ENCODE measurements at regions not wholly inside any gene's neighbourhood (a gene's known extent, or its start where the extent isn't known, plus 50 kb on each side); places are given as distances from the start of the nearest gene placed in this dataset.
"Not testable (repeated sequence)": the region's sequence is repeated elsewhere in the genome, so short reads cannot be mapped to it uniquely, and the experiment has no call there.

- H3K27ac ChIP-seq (ENCODE audit: low read depth, low read length, severe bottlenecking) = no peak overlapping the region
- H3K4me1 ChIP-seq (ENCODE audit: control insufficient read depth, insufficient read depth, low read length, poor library complexity, severe bottlenecking) = no peaks in the 10 kb centered on the region
- no peak overlapping the region for H3K4me3 ChIP-seq (ENCODE audit: extremely low read depth, insufficient read depth, low read length, poor library complexity, severe bottlenecking)
- H3K36me3 ChIP-seq (ENCODE audit: control insufficient read depth, insufficient read depth, low read length) = no peaks in the 10 kb centered on the region
- no peaks in the 10 kb centered on the region for H3K9me3 ChIP-seq (ENCODE audit: control insufficient read depth, low read length)
Observed at GRCh38 chr9:82052081-82052480, 63.5 kb downstream of the SPATA31D1 start.

- Histone ChIP-seq H3K36me3 (ENCODE audit: control insufficient read depth, insufficient read depth, low read length) (no peaks in the 10 kb centered on the region), H3K4me3 (ENCODE audit: extremely low read depth, insufficient read depth, low read length, poor library complexity, severe bottlenecking) (no peak overlapping the region), H3K4me1 (ENCODE audit: control insufficient read depth, insufficient read depth, low read length, poor library complexity, severe bottlenecking) (no peaks in the 10 kb centered on the region), H3K27ac (ENCODE audit: low read depth, low read length, severe bottlenecking) (no peak overlapping the region), H3K9me3 (ENCODE audit: control insufficient read depth, low read length) (no peaks in the 10 kb centered on the region)
- 90 to 93% methylated on average over 16 to 17 of the region's 26 CpGs for WGBS, 2 experiments (ENCODE audit: insufficient coverage in 2 of 2)
Observed at GRCh38 chr9:82054264-82055015, 65.9 kb downstream of the SPATA31D1 start.

- H3K4me1 ChIP-seq (ENCODE audit: control insufficient read depth, insufficient read depth, low read length, poor library complexity, severe bottlenecking) = no peaks in the 10 kb centered on the region
- no peaks in the 10 kb centered on the region for H3K9me3 ChIP-seq (ENCODE audit: control insufficient read depth, low read length)
- 93 to 97% methylated on average over 5 of the region's 5 CpGs for WGBS, 2 experiments (ENCODE audit: insufficient coverage in 2 of 2)
- H3K27ac ChIP-seq (ENCODE audit: low read depth, low read length, severe bottlenecking) = no peak overlapping the region
- no peaks in the 10 kb centered on the region for H3K36me3 ChIP-seq (ENCODE audit: control insufficient read depth, insufficient read depth, low read length)
- no peak overlapping the region for H3K4me3 ChIP-seq (ENCODE audit: extremely low read depth, insufficient read depth, low read length, poor library complexity, severe bottlenecking)
Observed at GRCh38 chr9:82057805-82058204, 69.2 kb downstream of the SPATA31D1 start.

GRCh38 chr9:82061801-82062200 is 73.2 kb downstream of the SPATA31D1 start:
- not testable (repeated sequence) for H3K9me3 ChIP-seq (ENCODE audit: control insufficient read depth, low read length); H3K36me3 ChIP-seq (ENCODE audit: control insufficient read depth, insufficient read depth, low read length); H3K4me3 ChIP-seq (ENCODE audit: extremely low read depth, insufficient read depth, low read length, poor library complexity, severe bottlenecking); H3K27ac ChIP-seq (ENCODE audit: low read depth, low read length, severe bottlenecking); H3K4me1 ChIP-seq (ENCODE audit: control insufficient read depth, insufficient read depth, low read length, poor library complexity, severe bottlenecking)
- WGBS, 2 experiments (ENCODE audit: insufficient coverage in 2 of 2) = 77 to 100% methylated on average over 2 to 3 of the region's 7 CpGs

GRCh38 chr9:82062245-82062644 is 73.7 kb downstream of the SPATA31D1 start:
- Histone ChIP-seq H3K4me1 (ENCODE audit: control insufficient read depth, insufficient read depth, low read length, poor library complexity, severe bottlenecking) (no peaks in the 10 kb centered on the region), H3K4me3 (ENCODE audit: extremely low read depth, insufficient read depth, low read length, poor library complexity, severe bottlenecking) (no peak overlapping the region), H3K27ac (ENCODE audit: low read depth, low read length, severe bottlenecking) (no peak overlapping the region), H3K36me3 (ENCODE audit: control insufficient read depth, insufficient read depth, low read length) (no peaks in the 10 kb centered on the region), H3K9me3 (ENCODE audit: control insufficient read depth, low read length) (no peaks in the 10 kb centered on the region)
- WGBS, 2 experiments (ENCODE audit: insufficient coverage in 2 of 2) = 89 to 97% methylated on average over 3 to 9 of the region's 12 CpGs

GRCh38 chr9:82073551-82074543 is 85.3 kb downstream of the SPATA31D1 start:
- Histone ChIP-seq H3K4me3 (ENCODE audit: extremely low read depth, insufficient read depth, low read length, poor library complexity, severe bottlenecking) (no peak overlapping the region), H3K9me3 (ENCODE audit: control insufficient read depth, low read length) (no peaks in the 10 kb centered on the region), H3K27ac (ENCODE audit: low read depth, low read length, severe bottlenecking) (no peak overlapping the region), H3K36me3 (ENCODE audit: control insufficient read depth, insufficient read depth, low read length) (no peaks in the 10 kb centered on the region), H3K4me1 (ENCODE audit: control insufficient read depth, insufficient read depth, low read length, poor library complexity, severe bottlenecking) (no peaks in the 10 kb centered on the region)
- WGBS, 2 experiments (ENCODE audit: insufficient coverage in 2 of 2) = 82 to 100% methylated on average over 1 of the region's 2 CpGs

GRCh38 chr9:82080265-82080664 is 91.7 kb downstream of the SPATA31D1 start:
- Histone ChIP-seq H3K36me3 (ENCODE audit: control insufficient read depth, insufficient read depth, low read length) (no peaks in the 10 kb centered on the region), H3K9me3 (ENCODE audit: control insufficient read depth, low read length) (no peaks in the 10 kb centered on the region), H3K4me3 (ENCODE audit: extremely low read depth, insufficient read depth, low read length, poor library complexity, severe bottlenecking) (no peak overlapping the region), H3K27ac (ENCODE audit: low read depth, low read length, severe bottlenecking) (no peak overlapping the region), H3K4me1 (ENCODE audit: control insufficient read depth, insufficient read depth, low read length, poor library complexity, severe bottlenecking) (no peaks in the 10 kb centered on the region)

- H3K4me1 ChIP-seq (ENCODE audit: control insufficient read depth, insufficient read depth, low read length, poor library complexity, severe bottlenecking) = no peaks in the 10 kb centered on the region
- H3K4me3 ChIP-seq (ENCODE audit: extremely low read depth, insufficient read depth, low read length, poor library complexity, severe bottlenecking) = no peak overlapping the region
- H3K9me3 ChIP-seq (ENCODE audit: control insufficient read depth, low read length) = no peaks in the 10 kb centered on the region
- WGBS, 2 experiments (ENCODE audit: insufficient coverage in 2 of 2) = no CpG with 5 or more reads among the region's 2 CpGs
- H3K27ac ChIP-seq (ENCODE audit: low read depth, low read length, severe bottlenecking) = no peak overlapping the region
- H3K36me3 ChIP-seq (ENCODE audit: control insufficient read depth, insufficient read depth, low read length) = no peaks in the 10 kb centered on the region
Observed at GRCh38 chr9:82081496-82081895, 92.9 kb downstream of the SPATA31D1 start.

- Histone ChIP-seq H3K27ac (ENCODE audit: low read depth, low read length, severe bottlenecking) (no peak overlapping the region), H3K36me3 (ENCODE audit: control insufficient read depth, insufficient read depth, low read length) (no peaks in the 10 kb centered on the region), H3K9me3 (ENCODE audit: control insufficient read depth, low read length) (no peaks in the 10 kb centered on the region), H3K4me1 (ENCODE audit: control insufficient read depth, insufficient read depth, low read length, poor library complexity, severe bottlenecking) (no peaks in the 10 kb centered on the region), H3K4me3 (ENCODE audit: extremely low read depth, insufficient read depth, low read length, poor library complexity, severe bottlenecking) (no peak overlapping the region)
Observed at GRCh38 chr9:82082563-82082962, 94.0 kb downstream of the SPATA31D1 start.

GRCh38 chr9:82088591-82088990 is 100.0 kb downstream of the SPATA31D1 start:
- Histone ChIP-seq H3K4me1 (ENCODE audit: control insufficient read depth, insufficient read depth, low read length, poor library complexity, severe bottlenecking) (no peaks in the 10 kb centered on the region), H3K27ac (ENCODE audit: low read depth, low read length, severe bottlenecking) (no peak overlapping the region), H3K36me3 (ENCODE audit: control insufficient read depth, insufficient read depth, low read length) (no peaks in the 10 kb centered on the region), H3K4me3 (ENCODE audit: extremely low read depth, insufficient read depth, low read length, poor library complexity, severe bottlenecking) (no peak overlapping the region), H3K9me3 (ENCODE audit: control insufficient read depth, low read length) (no peaks in the 10 kb centered on the region)
- 88 to 96% methylated on average over 23 to 24 of the region's 24 CpGs for WGBS, 2 experiments (ENCODE audit: insufficient coverage in 2 of 2)

- Histone ChIP-seq H3K4me1 (ENCODE audit: control insufficient read depth, insufficient read depth, low read length, poor library complexity, severe bottlenecking) (no peaks in the 10 kb centered on the region), H3K36me3 (ENCODE audit: control insufficient read depth, insufficient read depth, low read length) (no peaks in the 10 kb centered on the region), H3K27ac (ENCODE audit: low read depth, low read length, severe bottlenecking) (no peak overlapping the region), H3K4me3 (ENCODE audit: extremely low read depth, insufficient read depth, low read length, poor library complexity, severe bottlenecking) (no peak overlapping the region), H3K9me3 (ENCODE audit: control insufficient read depth, low read length) (no peaks in the 10 kb centered on the region)
- 80 to 93% methylated on average over 1 to 2 of the region's 2 CpGs for WGBS, 2 experiments (ENCODE audit: insufficient coverage in 2 of 2)
Observed at GRCh38 chr9:82090046-82090445, 101.5 kb downstream of the SPATA31D1 start.

Measured in mesodermal cell (in vitro differentiated cells).